GM21360 (cell line): ENCODE measurements at regions not wholly inside any gene's neighbourhood (a gene's known extent, or its start where the extent isn't known, plus 50 kb on each side); places are given as distances from the start of the nearest gene placed in this dataset.

Experiments used
- ATAC-seq: cut with Tn5 transposase; IDR thresholded peaks from one replicate; pipeline ENCODE4 v1.9.1; 2021; ENCODE audit warnings: mild to moderate bottlenecking, moderate library complexity; ENCODE audit not compliant: unreplicated experiment

- no peak for ATAC-seq
Observed at GRCh38 chr10:108208732-108209131, 1044.2 kb upstream of the SORCS1 start.

GRCh38 chr10:108208038-108208437 lies 1043.5 kb upstream of the SORCS1 start:
- ATAC-seq: no peak

- peak; percentile 80 for ATAC-seq
Observed at GRCh38 chr10:108204528-108205305, 1040.2 kb upstream of the SORCS1 start.

- ATAC-seq: no peak
Observed at GRCh38 chr10:108203905-108204527, 1039.5 kb upstream of the SORCS1 start.

- no peak for ATAC-seq
Observed at GRCh38 chr10:108187408-108188012, 1023.0 kb upstream of the SORCS1 start.

- ATAC-seq: no peak
Observed at GRCh38 chr10:108184114-108184513, 1019.6 kb upstream of the SORCS1 start.

GRCh38 chr10:108180878-108181277 lies 1016.4 kb upstream of the SORCS1 start:
- no peak for ATAC-seq

GRCh38 chr10:108169846-108170245 lies 1005.3 kb upstream of the SORCS1 start:
- no peak for ATAC-seq

- no peak for ATAC-seq
Observed at GRCh38 chr10:108167766-108168165, 1003.3 kb upstream of the SORCS1 start.

- ATAC-seq: no peak
Observed at GRCh38 chr10:108166401-108166800, 1001.9 kb upstream of the SORCS1 start.

GRCh38 chr10:108147346-108147745 lies 982.8 kb upstream of the SORCS1 start:
- ATAC-seq: no peak

GRCh38 chr10:108141064-108141463 lies 976.6 kb upstream of the SORCS1 start:
- ATAC-seq: no peak

- ATAC-seq: no peak
Observed at GRCh38 chr10:108132303-108132702, 967.8 kb upstream of the SORCS1 start.

GRCh38 chr10:108130575-108130974 lies 966.1 kb upstream of the SORCS1 start:
- ATAC-seq: no peak

GRCh38 chr10:108112218-108112617 lies 947.7 kb upstream of the SORCS1 start:
- ATAC-seq: no peak

GRCh38 chr10:108104551-108105156 lies 940.1 kb upstream of the SORCS1 start:
- no peak for ATAC-seq

- no peak for ATAC-seq
Observed at GRCh38 chr10:108097258-108097657, 932.8 kb upstream of the SORCS1 start.

- ATAC-seq: no peak
Observed at GRCh38 chr10:108095932-108096925, 931.7 kb upstream of the SORCS1 start.

- no peak for ATAC-seq
Observed at GRCh38 chr10:108090476-108091215, 926.1 kb upstream of the SORCS1 start.

GRCh38 chr10:108086502-108086901 lies 922.0 kb upstream of the SORCS1 start:
- no peak for ATAC-seq
